ENCODE measurements at regions not wholly inside any gene's neighbourhood (a gene's known extent, or its start where the extent isn't known, plus 50 kb on each side); places are given as distances from the start of the nearest gene placed in this dataset.

GRCh38 chr18:34280000-34280399 is 55.3 kb upstream of the NOL4 start:
- POLR2A ChIA-PET, result no interaction called here
- H3K27me3 ChIP-seq (ENCODE audit: control insufficient read depth, insufficient read depth, low read length), result no peaks in the 10 kb centered on the region
- in situ Hi-C loops (cut with HindIII; ENCODE audit: low pct_unique_long_range_greater_than_20kb, low sequenced_read_pairs), result no loop called here
- CTCF ChIA-PET, result no interaction called here
- DNase-seq (ENCODE audit: low read depth, low spot score) (no peak), ATAC-seq (no peak)
- H3K27ac ChIP-seq (ENCODE audit: low read length), result no peak overlapping the region
- intact Hi-C loops (cut with micrococcal nuclease; ENCODE audit: unreplicated experiment), result no loop called here
- H3K4me3 ChIP-seq (ENCODE audit: low read depth in 2 of 2, low read length in 2 of 2), result no peak overlapping the region
- TF ChIP-seq SIN3A (IDR thresholded peaks at IDR 0.05; ENCODE audit: borderline replicate concordance, insufficient read depth, low read depth, low read length), result no peak
- TF ChIP-seq CTCF (IDR thresholded peaks at IDR 0.05), result no peak
- TF ChIP-seq, protein P1, sequence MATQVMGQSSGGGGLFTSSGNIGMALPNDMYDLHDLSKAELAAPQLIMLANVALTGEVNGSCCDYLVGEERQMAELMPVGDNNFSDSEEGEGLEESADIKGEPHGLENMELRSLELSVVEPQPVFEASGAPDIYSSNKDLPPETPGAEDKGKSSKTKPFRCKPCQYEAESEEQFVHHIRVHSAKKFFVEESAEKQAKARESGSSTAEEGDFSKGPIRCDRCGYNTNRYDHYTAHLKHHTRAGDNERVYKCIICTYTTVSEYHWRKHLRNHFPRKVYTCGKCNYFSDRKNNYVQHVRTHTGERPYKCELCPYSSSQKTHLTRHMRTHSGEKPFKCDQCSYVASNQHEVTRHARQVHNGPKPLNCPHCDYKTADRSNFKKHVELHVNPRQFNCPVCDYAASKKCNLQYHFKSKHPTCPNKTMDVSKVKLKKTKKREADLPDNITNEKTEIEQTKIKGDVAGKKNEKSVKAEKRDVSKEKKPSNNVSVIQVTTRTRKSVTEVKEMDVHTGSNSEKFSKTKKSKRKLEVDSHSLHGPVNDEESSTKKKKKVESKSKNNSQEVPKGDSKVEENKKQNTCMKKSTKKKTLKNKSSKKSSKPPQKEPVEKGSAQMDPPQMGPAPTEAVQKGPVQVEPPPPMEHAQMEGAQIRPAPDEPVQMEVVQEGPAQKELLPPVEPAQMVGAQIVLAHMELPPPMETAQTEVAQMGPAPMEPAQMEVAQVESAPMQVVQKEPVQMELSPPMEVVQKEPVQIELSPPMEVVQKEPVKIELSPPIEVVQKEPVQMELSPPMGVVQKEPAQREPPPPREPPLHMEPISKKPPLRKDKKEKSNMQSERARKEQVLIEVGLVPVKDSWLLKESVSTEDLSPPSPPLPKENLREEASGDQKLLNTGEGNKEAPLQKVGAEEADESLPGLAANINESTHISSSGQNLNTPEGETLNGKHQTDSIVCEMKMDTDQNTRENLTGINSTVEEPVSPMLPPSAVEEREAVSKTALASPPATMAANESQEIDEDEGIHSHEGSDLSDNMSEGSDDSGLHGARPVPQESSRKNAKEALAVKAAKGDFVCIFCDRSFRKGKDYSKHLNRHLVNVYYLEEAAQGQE (IDR thresholded peaks at IDR 0.05; ENCODE audit: insufficient read depth in 1 of 2, low read depth in 2 of 2, low read length in 1 of 2), result no peak
- TF ChIP-seq POLR2AphosphoS5 (IDR thresholded peaks at IDR 0.05; ENCODE audit: low read depth, low read length), result no peak
- TF ChIP-seq TCF7L2 (IDR thresholded peaks at IDR 0.05; ENCODE audit: low read depth, low read length), result no peak
- no TSS peak for BruUV-seq (replicated peaks)
- H3K9me3 ChIP-seq (ENCODE audit: control insufficient read depth, insufficient read depth, low read depth, low read length), result no peaks in the 10 kb centered on the region
- no peaks in the 10 kb centered on the region for H3K4me1 ChIP-seq (ENCODE audit: control insufficient read depth, insufficient read depth, low read length)
- no peaks in the 10 kb centered on the region for H3K36me3 ChIP-seq (ENCODE audit: control insufficient read depth, insufficient read depth, low read length)

GRCh38 chr18:34280653-34281052 is 55.9 kb upstream of the NOL4 start:
- H3K27me3 ChIP-seq (ENCODE audit: control insufficient read depth, insufficient read depth, low read length), result no peaks in the 10 kb centered on the region
- intact Hi-C loops (cut with micrococcal nuclease; ENCODE audit: unreplicated experiment) (no loop called here), in situ Hi-C loops (cut with HindIII; ENCODE audit: low pct_unique_long_range_greater_than_20kb, low sequenced_read_pairs) (no loop called here)
- no peaks in the 10 kb centered on the region for H3K9me3 ChIP-seq (ENCODE audit: control insufficient read depth, insufficient read depth, low read depth, low read length)
- ATAC-seq (no peak), DNase-seq (ENCODE audit: low read depth, low spot score) (no peak)
- POLR2A ChIA-PET, result no interaction called here
- no peak overlapping the region for H3K27ac ChIP-seq (ENCODE audit: low read length)
- H3K36me3 ChIP-seq (ENCODE audit: control insufficient read depth, insufficient read depth, low read length), result no peaks in the 10 kb centered on the region
- CTCF ChIA-PET, result no interaction called here
- no peak overlapping the region for H3K4me3 ChIP-seq (ENCODE audit: low read depth in 2 of 2, low read length in 2 of 2)
- BruUV-seq (replicated peaks), result no TSS peak
- TF ChIP-seq POLR2AphosphoS5 (IDR thresholded peaks at IDR 0.05; ENCODE audit: low read depth, low read length), result no peak
- no peak for TF ChIP-seq SIN3A (IDR thresholded peaks at IDR 0.05; ENCODE audit: borderline replicate concordance, insufficient read depth, low read depth, low read length)
- TF ChIP-seq, protein P1 (IDR thresholded peaks at IDR 0.05; ENCODE audit: insufficient read depth in 1 of 2, low read depth in 2 of 2, low read length in 1 of 2), result no peak
- H3K4me1 ChIP-seq (ENCODE audit: control insufficient read depth, insufficient read depth, low read length), result no peaks in the 10 kb centered on the region

Measured in Panc1 (cell line).